Esophagus squamous epithelium (tissue), 5 donors: ENCODE measurements at regions not wholly inside any gene's neighbourhood (a gene's known extent, or its start where the extent isn't known, plus 50 kb on each side); places are given as distances from the start of the nearest gene placed in this dataset.
A peak's percentile ranks its signal among the peaks of the same experiment; 100 is the strongest.

Experiments used
- DNase-seq: peaks from one replicate; lab custom pipeline; 2025; lab: John Stamatoyannopoulos, UW
- H3K27ac ChIP-seq, 4 donors: fragments of 200-600 bp; sonication (generic); one replicate each; pipeline ENCODE4 v1.5.1; 2016 to 2019; ENCODE audit warnings: mild to moderate bottlenecking in 1 of 4
- H3K27me3 ChIP-seq, 4 donors: fragments of 200-600 bp; sonication (generic); 1 replicate in 3 of 4; 2 replicates in 1 of 4; pipeline versions ENCODE4 v1.5.1 to v1.6.0; 2017 to 2021; ENCODE audit warnings: antibody characterized with exemption in 1 of 4
- H3K36me3 ChIP-seq, 3 donors: fragments of 200-600 bp; sonication (generic); one replicate each; pipeline ENCODE4 v1.5.1; 2016 to 2019
- H3K4me1 ChIP-seq, 3 donors: fragments of 200-600 bp; sonication (generic); one replicate each; pipeline ENCODE4 v1.5.1; 2017 to 2019
- H3K4me3 ChIP-seq, 4 donors: fragments of 200-600 bp; sonication (generic); 1 replicate in 3 of 4; 2 replicates in 1 of 4; pipeline ENCODE4 v1.5.1; 2016 to 2019; ENCODE audit warnings: mild to moderate bottlenecking in 2 of 4, moderate library complexity in 1 of 4
- H3K9me3 ChIP-seq, 3 donors: fragments of 200-600 bp; sonication (generic); one replicate each; pipeline ENCODE4 v1.5.1; 2016 to 2019
- CTCF ChIP-seq, 6 experiments: fragments of 450-650 bp in 4 of 6; fragments of 200-600 bp in 2 of 6; sonication (generic) in 2 of 6; IDR thresholded peaks; one replicate each; pipeline ENCODE4 v1.5.1; 2016 to 2019; ENCODE audit warnings: antibody characterized with exemption in 6 of 6, mild to moderate bottlenecking in 4 of 6, moderate library complexity in 4 of 6
- POLR2A ChIP-seq, 4 donors: fragments of 450-650 bp; IDR thresholded peaks; one replicate each; pipeline ENCODE4 v1.6.1; 2017; ENCODE audit warnings: antibody characterized with exemption in 4 of 4, mild to moderate bottlenecking in 4 of 4, moderate library complexity in 3 of 4
- WGBS, 2 donors: methylation state at CpG; one replicate each; pipeline ENCODE4 v1.1.5; 2018; 5-methylcytosine and 5-hydroxymethylcytosine counted together
- intact Hi-C: fragments of 100-400 bp; cut with DNase I; formaldehyde crosslinking; loops from one replicate; pipeline ENCODE4 v1.15.0; 2022
- donor health status: DM: yes; HTN: yes; CAD: no.

GRCh38 chr1:65527190-65527589 lies 106.7 kb downstream of the LEPR start:
- peak overlapping the region in 3 of 4 donors; percentile 56 to 83 (median 59) for H3K27ac ChIP-seq
- intact Hi-C loops: no loop called here
- WGBS, 2 donors: 31 to 32% methylated on average over 3 of the region's 3 CpGs
- no peaks in the 10 kb centered on the region for H3K36me3 ChIP-seq
- H3K9me3 ChIP-seq: no peaks in the 10 kb centered on the region
- TF ChIP-seq POLR2A (IDR thresholded peaks at IDR 0.05) (no peak), CTCF (IDR thresholded peaks at IDR 0.05) (no peak)
- peaks cover 0 to 11% (median 8%) of the 10 kb centered on the region in 3 donors for H3K4me1 ChIP-seq
- peaks cover 0 to 46% (median 3%) of the 10 kb centered on the region in 4 donors for H3K27me3 ChIP-seq
- peak overlapping the region in 3 of 4 donors; percentile 6 to 73 (median 55) for H3K4me3 ChIP-seq
- DNase-seq: no peak

GRCh38 chr1:65527707-65528503 lies 107.4 kb downstream of the LEPR start:
- no peak for DNase-seq
- Histone ChIP-seq H3K4me1 (peaks cover 0 to 11% (median 8%) of the 10 kb centered on the region in 3 donors), H3K27me3 (peaks cover 0 to 46% (median 3%) of the 10 kb centered on the region in 4 donors), H3K9me3 (no peaks in the 10 kb centered on the region), H3K4me3 (peak overlapping the region in 3 of 4 donors; percentile 6 to 73 (median 55)), H3K36me3 (no peaks in the 10 kb centered on the region), H3K27ac (peak overlapping the region in 3 of 4 donors; percentile 56 to 83 (median 59))
- 50 to 52% methylated on average over 5 of the region's 5 CpGs for WGBS, 2 donors
- TF ChIP-seq POLR2A (IDR thresholded peaks at IDR 0.05) (no peak), CTCF (IDR thresholded peaks at IDR 0.05) (peak in 2 of 6 experiments; percentile 17 to 22)
- intact Hi-C loops: no loop called here

DNA sequence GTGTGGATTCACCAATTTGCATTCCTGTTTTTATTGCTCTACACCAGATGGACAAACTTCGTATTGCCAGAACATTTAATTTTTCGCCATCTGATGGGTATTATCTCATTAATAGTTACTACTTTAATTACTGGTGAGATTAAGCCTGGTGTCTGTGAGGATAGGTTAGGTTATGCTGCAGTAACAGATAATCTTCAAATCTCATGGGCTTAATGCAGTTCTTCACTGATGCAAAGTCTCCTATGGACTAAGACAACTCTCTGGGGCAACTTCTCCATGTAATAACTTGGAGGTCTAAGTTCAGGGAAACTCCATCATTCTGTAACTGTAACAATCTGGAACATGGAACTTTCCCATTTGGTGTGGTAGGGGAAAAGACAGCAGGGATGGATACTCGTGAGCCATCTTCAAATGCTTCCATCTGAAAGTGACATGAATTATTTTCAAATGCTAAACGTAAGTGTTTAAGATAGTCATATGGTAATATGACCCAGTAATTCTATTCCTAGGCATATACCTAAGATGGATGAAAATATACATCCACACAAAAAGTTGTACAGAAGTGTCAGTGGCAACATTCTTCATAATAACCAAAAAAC lies 111.6 kb downstream of the LEPR start:
- no peak for DNase-seq
- no peak overlapping the region for H3K27ac ChIP-seq
- H3K36me3 ChIP-seq: no peaks in the 10 kb centered on the region
- intact Hi-C loops: no loop called here
- peaks cover 0 to 11% (median 0%) of the 10 kb centered on the region in 4 donors for H3K27me3 ChIP-seq
- H3K9me3 ChIP-seq: no peaks in the 10 kb centered on the region
- TF ChIP-seq POLR2A (IDR thresholded peaks at IDR 0.05) (no peak), CTCF (IDR thresholded peaks at IDR 0.05) (no peak)
- WGBS, 2 donors: 57 to 71% methylated on average over 4 of the region's 4 CpGs
- no peaks in the 10 kb centered on the region for H3K4me1 ChIP-seq
- H3K4me3 ChIP-seq: no peak overlapping the region

DNA sequence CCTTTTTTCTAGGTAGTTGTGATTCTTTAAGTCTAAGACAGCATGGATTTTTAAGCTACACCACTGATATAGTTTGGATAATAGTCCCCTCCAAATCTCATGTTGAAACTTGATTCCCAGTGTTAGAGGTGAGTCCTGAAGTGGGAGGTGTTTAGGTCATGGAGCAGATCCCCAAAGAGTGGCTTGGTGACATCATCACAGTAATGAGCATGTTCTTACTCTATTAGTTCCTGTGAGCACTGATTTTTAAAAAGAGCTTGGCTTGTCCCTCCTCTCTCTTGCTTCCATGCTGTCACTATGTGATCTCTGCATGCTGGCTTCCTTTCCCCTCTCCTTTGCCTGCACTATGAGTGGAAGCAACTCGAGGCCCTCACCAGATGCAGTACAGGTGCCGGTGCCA lies 115.5 kb downstream of the LEPR start:
- Histone ChIP-seq H3K4me3 (no peak overlapping the region), H3K36me3 (no peaks in the 10 kb centered on the region), H3K27me3 (no peaks in the 10 kb centered on the region), H3K4me1 (no peaks in the 10 kb centered on the region), H3K9me3 (no peaks in the 10 kb centered on the region), H3K27ac (no peak overlapping the region)
- TF ChIP-seq POLR2A (IDR thresholded peaks at IDR 0.05): no peak
- TF ChIP-seq CTCF (IDR thresholded peaks at IDR 0.05): no peak
- no peak for DNase-seq
- intact Hi-C loops: no loop called here
- 74 to 77% methylated on average over 2 of the region's 2 CpGs for WGBS, 2 donors

- intact Hi-C loops: no loop called here
- WGBS, 2 donors: 45 to 53% methylated on average over 2 of the region's 2 CpGs
- Histone ChIP-seq H3K4me1 (no peaks in the 10 kb centered on the region), H3K36me3 (no peaks in the 10 kb centered on the region), H3K4me3 (no peak overlapping the region), H3K27ac (no peak overlapping the region), H3K9me3 (no peaks in the 10 kb centered on the region), H3K27me3 (no peaks in the 10 kb centered on the region)
- TF ChIP-seq POLR2A (IDR thresholded peaks at IDR 0.05) (no peak), CTCF (IDR thresholded peaks at IDR 0.05) (no peak)
- no peak for DNase-seq
Observed at GRCh38 chr1:65538086-65538485, 117.6 kb downstream of the LEPR start.
